ENCODE measurements at regions not wholly inside any gene's neighbourhood (a gene's known extent, or its start where the extent isn't known, plus 50 kb on each side); places are given as distances from the start of the nearest gene placed in this dataset.
A peak's percentile ranks its signal among the peaks of the same experiment; 100 is the strongest.
"Not testable (repeated sequence)": the region's sequence is repeated elsewhere in the genome, so short reads cannot be mapped to it uniquely, and the experiment has no call there.

GRCh38 chr2:226310146-226310545, 489.5 kb downstream of the IRS1 start:
- peak; percentile 88 for DNase-seq

DNA sequence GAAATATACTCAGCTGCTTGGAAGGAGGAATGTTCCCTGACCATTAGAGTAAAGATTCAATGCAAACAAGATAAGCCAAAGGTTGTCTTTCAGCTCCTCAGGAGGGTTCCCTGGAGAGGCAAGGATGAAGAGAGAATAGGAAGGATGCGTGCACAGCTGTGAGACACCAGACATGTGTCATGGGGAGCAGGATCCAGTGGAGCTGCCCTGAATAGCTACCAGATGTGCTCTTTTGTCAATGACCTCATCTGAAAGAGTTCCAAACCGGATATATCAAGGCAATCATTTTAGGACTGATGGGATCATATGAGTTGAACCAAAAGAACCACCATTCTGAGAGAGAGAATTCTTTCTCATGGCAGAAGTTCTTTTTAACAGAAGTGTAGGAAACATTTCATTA, 490.6 kb downstream of the IRS1 start:
- peak; percentile 88 for DNase-seq

DNA sequence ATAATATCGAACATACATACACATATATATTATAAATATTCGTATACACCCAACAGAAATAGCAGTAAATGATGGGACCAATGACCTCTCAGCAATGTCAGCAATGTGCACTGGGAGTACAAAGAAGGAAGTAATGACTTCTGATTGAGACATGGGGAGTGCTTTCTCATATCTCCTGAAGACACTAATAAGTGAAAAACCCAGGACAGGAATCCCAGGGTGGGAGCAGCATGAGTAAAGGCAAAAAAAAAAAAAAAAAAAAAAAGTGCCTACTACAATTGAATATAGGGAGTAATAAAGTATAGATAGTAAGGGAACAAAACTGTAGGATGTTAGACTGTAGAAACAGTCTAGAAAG, 491.3 kb downstream of the IRS1 start:
- DNase-seq, result no peak

GRCh38 chr2:226307487-226308322, 491.9 kb downstream of the IRS1 start:
- DNase-seq, result no peak

GRCh38 chr2:226306969-226307368, 492.7 kb downstream of the IRS1 start:
- DNase-seq, result no peak

GRCh38 chr2:226304308-226304707, 495.3 kb downstream of the IRS1 start:
- DNase-seq, result no peak

DNA sequence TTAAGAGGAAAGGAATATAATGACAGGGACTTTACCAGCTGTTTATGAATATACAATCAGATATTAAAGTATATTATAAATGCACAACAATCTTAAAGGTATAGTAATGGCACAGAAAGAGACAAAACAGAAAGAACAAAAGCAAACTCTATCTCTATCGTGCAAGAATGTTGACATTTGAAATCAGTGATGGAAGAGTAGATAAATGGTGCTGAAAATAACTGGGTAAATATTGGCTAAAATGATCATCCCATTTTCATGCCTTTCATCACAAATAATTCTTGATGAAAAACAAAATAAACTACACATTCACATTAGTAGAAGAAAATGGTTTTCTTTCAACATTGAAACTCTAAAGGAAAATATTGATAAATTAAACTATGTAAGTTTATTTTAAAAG, 495.9 kb downstream of the IRS1 start:
- no peak for DNase-seq

DNA sequence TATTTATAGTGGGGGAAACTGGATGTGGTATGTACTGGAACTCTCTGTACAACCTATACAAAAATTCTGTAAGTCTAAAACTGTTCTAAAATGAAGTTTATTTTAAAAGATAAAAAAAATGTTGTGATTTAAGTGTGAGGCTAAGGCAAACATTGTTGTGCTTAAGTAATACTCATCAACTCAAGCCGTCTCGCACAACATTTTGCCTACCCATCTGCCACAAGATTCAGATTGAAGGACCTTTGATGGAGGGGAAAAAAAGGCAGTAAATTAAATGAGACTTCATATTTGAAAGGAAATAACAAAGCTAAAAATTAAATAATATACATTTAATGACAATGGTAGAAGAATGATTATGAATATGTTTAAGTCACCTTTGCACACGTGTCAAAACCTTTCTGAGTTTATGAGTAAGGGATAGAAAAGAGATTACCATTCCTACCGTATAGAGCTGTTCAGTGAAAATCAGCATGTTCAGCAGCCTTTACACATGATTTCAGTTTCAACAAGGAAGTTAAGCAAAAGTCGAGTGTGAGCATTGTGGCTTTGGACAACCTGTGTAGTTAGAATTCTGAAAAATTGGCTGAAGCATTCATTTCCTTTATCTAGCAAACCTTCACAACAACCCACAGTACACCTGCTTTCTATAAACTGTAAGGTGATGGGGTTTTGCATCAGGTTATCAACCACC, 499.3 kb downstream of the IRS1 start:
- no peak for DNase-seq

GRCh38 chr2:226299771-226300170, 499.8 kb downstream of the IRS1 start:
- no peak for DNase-seq

DNA sequence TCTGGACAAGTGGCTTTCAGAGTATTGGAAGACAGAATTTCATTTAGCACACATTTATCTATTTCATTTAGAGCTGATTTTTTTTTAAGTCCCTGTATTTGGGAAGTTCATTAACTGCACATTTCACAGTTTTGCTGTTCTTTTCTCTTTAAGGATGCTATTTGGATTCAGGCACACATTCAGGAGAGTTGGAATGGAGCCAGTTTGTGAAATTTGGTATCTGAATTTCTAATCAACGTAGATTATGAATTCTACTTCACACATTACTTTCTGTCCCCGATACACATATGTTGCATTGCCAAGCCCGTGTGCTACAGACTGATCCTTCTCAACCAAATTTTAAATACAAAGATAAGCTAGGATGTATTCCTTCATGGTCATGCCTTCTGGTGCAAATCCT, 503.9 kb downstream of the IRS1 start:
- no peak for DNase-seq

DNA sequence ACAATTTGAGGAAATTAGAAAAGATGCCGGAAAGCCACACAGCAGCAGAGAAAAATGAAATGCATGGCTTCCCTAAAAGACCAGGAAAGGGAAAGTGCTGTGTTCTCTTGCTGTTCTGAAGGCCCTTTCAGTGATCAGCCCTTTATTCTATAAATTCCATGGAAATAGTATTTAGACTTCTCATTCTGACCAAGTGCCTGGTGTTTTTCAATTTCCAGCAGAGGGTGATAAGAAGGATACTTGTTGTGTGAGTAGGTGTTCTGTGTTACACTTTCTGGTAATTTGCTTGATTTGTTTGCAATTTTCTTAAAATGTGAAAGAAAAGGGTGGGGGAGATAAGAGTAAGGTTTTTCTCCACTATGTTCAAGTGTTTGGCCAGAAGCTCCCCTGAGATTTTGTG, 504.5 kb downstream of the IRS1 start:
- no peak for DNase-seq

DNA sequence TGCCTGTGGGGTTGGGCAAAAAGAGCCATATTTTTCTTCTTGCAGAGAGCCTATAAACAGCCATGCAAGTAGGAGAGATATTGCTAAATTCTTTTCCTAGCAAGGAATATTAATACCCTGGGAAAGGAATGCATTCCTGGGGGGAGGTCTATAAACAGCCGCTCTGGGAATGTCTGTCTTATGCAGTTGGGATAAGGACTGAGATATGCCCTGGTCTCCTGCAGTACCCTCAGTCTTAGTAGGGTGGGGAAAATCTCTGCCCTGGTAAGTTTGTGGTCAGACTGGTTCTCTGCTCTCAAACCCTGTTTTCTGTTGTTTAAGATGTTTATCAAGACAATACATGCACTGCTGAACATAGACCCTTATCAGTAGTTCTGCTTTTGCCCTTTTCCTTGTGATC, 508.3 kb downstream of the IRS1 start:
- DNase-seq, result not testable (repeated sequence)

- DNase-seq, result no peak
These were observed 512.7 kb downstream of the IRS1 start for GRCh38 chr2:226286916-226287315.

- DNase-seq, result no peak
These were observed 515.8 kb downstream of the IRS1 start for GRCh38 chr2:226283796-226284195.

- DNase-seq, result no peak
These were observed 517.5 kb downstream of the IRS1 start for GRCh38 chr2:226282151-226282550.

DNA sequence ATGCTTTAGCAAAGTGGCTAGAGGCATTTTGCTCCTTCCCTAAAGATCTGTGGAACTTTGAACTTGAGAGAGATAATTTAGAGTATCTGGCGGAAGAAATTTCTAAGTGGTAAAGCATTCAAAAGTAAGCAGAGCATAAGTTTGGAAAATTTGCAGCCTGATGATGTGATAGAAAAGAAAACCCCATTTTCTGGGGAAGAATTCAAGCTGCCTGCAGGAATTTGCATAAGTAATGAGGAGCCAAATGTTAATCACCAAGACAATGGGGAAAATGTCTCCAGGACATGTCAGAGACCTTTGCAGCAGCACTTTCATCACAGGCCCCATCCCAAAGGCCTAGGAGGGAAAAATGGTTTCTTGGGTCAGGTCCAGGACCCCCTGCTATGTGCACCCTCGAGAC, 519.5 kb downstream of the IRS1 start:
- not testable (repeated sequence) for DNase-seq

DNA sequence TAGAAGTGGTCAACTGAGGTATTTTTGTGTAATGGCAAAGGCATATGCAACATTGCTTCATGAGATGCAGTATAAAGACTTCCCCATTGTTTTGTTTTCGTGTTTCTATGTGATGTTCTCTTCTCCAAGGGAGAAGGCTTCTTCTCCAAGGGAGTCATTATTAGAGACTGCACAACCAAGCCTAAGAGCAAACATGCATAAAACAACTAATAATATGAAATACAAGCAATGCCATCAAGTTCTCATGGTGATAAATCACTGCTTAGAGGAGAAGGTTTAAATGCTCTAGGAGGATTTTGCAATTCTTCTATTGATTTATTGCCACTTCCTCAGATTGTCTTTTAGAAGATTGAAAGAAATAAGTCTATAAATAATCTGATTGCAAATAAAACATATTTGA, 524.4 kb downstream of the IRS1 start:
- peak; percentile 12 for DNase-seq

DNA sequence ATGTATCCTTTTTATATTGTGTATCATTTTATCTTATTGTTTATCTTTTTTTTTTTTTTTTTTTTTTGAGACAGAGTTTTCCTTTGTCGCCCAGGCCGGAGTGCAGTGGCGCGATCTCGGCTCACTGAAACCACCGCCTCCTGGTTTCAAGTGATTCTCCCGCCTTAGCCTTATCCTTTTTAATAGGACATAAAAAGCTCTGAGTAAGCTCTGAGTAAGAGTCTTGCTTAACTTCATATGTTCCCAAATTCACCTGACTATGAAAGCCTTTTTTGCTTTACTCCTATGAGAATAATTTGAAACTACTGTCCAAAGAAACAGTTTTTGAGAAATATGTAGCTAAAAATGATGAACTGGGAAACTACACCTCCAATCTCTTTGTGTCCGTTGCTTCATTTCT, 525.5 kb downstream of the IRS1 start:
- DNase-seq, result no peak

GRCh38 chr2:226273440-226273839, 526.2 kb downstream of the IRS1 start:
- no peak for DNase-seq

DNA sequence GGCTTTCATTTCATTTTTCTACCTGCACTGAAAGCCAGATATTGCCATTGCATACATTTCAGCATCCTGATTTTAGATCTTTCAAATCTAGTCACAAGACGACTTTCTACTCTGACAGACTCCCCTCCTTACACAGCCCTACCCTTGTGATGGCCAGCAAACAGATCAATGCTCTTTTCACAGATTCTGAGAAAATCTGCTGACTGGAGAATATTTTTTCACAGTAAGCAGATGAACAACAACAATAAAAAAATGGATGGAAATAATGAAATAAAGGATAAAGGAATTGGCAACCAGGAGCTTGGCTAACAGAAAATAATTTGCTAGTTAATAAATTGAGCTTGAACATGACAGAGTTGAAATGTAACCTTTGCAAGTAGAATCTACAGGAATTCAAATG, 527.2 kb downstream of the IRS1 start:
- DNase-seq, result no peak

DNA sequence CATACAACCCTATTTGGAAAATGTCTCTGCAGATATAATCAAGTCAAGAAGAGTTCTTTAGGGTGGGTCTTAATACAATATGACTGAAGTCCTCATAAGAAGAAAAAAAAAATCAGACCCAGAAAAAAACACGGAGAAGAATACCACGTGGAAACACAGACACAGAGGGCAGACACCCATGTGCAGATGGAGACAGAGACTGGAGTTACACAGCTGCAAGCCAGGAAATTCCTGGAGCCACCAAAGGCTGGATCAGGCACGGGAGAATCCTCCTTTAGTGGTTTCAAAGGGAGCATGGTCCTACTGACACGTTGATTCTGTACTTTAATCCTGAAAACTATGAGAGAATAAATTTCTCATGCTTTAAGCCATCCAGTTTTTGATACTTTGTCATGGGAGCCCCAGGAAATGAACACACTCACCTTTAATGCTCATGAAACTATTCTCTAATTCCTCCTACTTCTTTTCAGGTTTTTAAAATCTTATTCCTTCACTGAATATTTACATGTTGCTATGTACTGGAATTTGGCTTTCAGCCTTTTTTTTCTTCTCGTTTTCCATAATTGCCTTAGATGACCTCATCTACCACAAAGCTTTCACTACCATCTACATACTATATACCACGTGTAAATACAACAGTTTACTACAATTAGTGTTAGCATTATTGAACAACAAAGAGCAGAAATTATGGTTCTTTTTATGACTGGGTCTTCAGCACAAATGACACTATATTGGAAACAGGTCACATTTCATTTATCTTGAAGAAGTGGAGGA, 529.1 kb downstream of the IRS1 start:
- peak; percentile 46 for DNase-seq

DNA sequence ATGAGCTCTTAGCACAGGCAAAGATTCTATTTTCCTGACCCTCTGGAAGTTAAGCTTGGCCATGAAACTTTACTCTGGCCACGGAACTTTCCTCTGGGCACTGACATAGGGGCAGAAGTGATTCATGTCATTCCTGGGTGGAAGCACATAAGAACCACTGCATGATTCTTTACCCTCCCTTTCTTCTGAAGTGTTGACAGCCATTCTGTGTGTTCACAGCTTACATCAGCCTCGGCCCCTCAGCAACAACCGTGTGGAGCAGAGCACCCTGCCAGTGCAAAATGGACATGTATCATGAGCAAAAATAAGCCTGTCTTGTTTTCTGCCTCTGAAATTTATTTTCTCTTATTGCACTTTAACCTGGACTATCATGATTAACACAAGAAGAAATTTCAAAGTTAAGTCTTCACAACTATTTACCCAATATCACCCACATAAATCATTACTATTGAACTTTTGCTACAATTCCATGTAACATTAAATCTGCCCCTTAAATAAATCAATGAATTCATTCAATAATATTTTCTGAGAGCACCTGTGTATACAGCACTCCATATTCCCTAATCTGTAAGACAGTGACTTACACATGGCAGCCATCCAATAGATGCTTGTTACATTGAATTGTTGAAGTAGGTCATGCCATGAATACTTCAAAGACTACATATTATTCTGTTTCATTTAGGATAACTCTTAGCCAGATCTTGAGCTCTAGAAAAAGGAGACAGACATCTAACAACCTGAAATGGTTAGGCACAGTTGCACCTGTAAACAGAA, 531.9 kb downstream of the IRS1 start:
- peak; percentile 15 for DNase-seq

Data from fibroblast of skin of right quadriceps (primary cell).